Stimulated activated CD8-positive, alpha-beta memory T cell treated with anti-CD3 and anti-CD28 coated beads, Interleukin-2, amount 100 ng/mL, for 48 hours (primary cell): ENCODE measurements at regions not wholly inside any gene's neighbourhood (a gene's known extent, or its start where the extent isn't known, plus 50 kb on each side); places are given as distances from the start of the nearest gene placed in this dataset.

Source experiments
- DNase-seq, 2 donors: peaks; one replicate each; pipeline ENCODE4 v3.0.0-alpha.2; 2020; ENCODE audit warnings: low read depth in 2 of 2

- DNase-seq = no peak
Observed at GRCh38 chr11:11078344-11079086, 220.7 kb upstream of the ZBED5 start.

- no peak for DNase-seq
Observed at GRCh38 chr11:11077898-11078297, 220.0 kb upstream of the ZBED5 start.

GRCh38 chr11:11076879-11077278 is 219.0 kb upstream of the ZBED5 start:
- no peak for DNase-seq

GRCh38 chr11:11076276-11076675 is 218.4 kb upstream of the ZBED5 start:
- no peak for DNase-seq

GRCh38 chr11:11075515-11076171 is 217.8 kb upstream of the ZBED5 start:
- DNase-seq = no peak

- no peak for DNase-seq
Observed at GRCh38 chr11:11074686-11075335, 217.0 kb upstream of the ZBED5 start.

GRCh38 chr11:11073996-11074395 is 216.1 kb upstream of the ZBED5 start:
- DNase-seq = no peak

- DNase-seq = no peak
Observed at GRCh38 chr11:11072067-11072466, 214.2 kb upstream of the ZBED5 start.

GRCh38 chr11:11071486-11071885 is 213.6 kb upstream of the ZBED5 start:
- no peak for DNase-seq

GRCh38 chr11:11070976-11071375 is 213.1 kb upstream of the ZBED5 start:
- DNase-seq = no peak

- no peak for DNase-seq
Observed at GRCh38 chr11:11069841-11070835, 212.3 kb upstream of the ZBED5 start.

GRCh38 chr11:11068113-11068512 is 210.3 kb upstream of the ZBED5 start:
- DNase-seq = no peak

- no peak for DNase-seq
Observed at GRCh38 chr11:11065396-11065795, 207.5 kb upstream of the ZBED5 start.

GRCh38 chr11:11057472-11057854 is 199.6 kb upstream of the ZBED5 start:
- no peak for DNase-seq

- DNase-seq = no peak
Observed at GRCh38 chr11:11056749-11057471, 199.1 kb upstream of the ZBED5 start.

- DNase-seq = no peak
Observed at GRCh38 chr11:11056316-11056715, 198.5 kb upstream of the ZBED5 start.

GRCh38 chr11:11047851-11048610 is 190.2 kb upstream of the ZBED5 start:
- DNase-seq = no peak

GRCh38 chr11:11046781-11047180 is 188.9 kb upstream of the ZBED5 start:
- DNase-seq = no peak

GRCh38 chr11:11045156-11045930 is 187.5 kb upstream of the ZBED5 start:
- no peak for DNase-seq
